GM23338 (cell line): ENCODE measurements at regions not wholly inside any gene's neighbourhood (a gene's known extent, or its start where the extent isn't known, plus 50 kb on each side); places are given as distances from the start of the nearest gene placed in this dataset.

Source experiments
- ATAC-seq: fragments of 200-7000 bp; cut with Tn5 transposase; 3 replicates; pipeline ENCODE4 v1.9.1; 2020
- DNase-seq: peaks from one replicate; pipeline ENCODE4 v3.0.0-alpha.2; 2015; ENCODE audit warnings: low spot score
- H2AFZ ChIP-seq: fragments of 200-600 bp; sonication (generic); 2 replicates; pipeline ENCODE4 v1.8.0; 2016; ENCODE audit warnings: antibody characterized with exemption, mild to moderate bottlenecking, moderate library complexity
- H3F3A ChIP-seq: fragments of 200-600 bp; sonication (generic); replicated peaks from 2 replicates; pipeline ENCODE4 v1.8.0; 2017; ENCODE audit warnings: antibody characterized with exemption, mixed run types, low read depth
- H3K27ac ChIP-seq: fragments of 200-600 bp; sonication (generic); 2 replicates; pipeline ENCODE4 v1.6.1; 2016; ENCODE audit warnings: low read depth
- H3K27me3 ChIP-seq: fragments of 200-600 bp; sonication (generic); 2 replicates; pipeline ENCODE4 v1.8.0; 2016; ENCODE audit warnings: mild to moderate bottlenecking, mixed run types, moderate library complexity; ENCODE audit not compliant: insufficient read depth
- H3K36me3 ChIP-seq: fragments of 200-600 bp; sonication (generic); 2 replicates; pipeline ENCODE4 v1.8.0; 2016; ENCODE audit warnings: mild to moderate bottlenecking; ENCODE audit not compliant: insufficient read depth
- H3K4me1 ChIP-seq: fragments of 200-600 bp; sonication (generic); 2 replicates; pipeline ENCODE4 v1.8.0; 2016; ENCODE audit warnings: mild to moderate bottlenecking, moderate library complexity; ENCODE audit not compliant: insufficient read depth
- H3K4me2 ChIP-seq: fragments of 200-600 bp; sonication (generic); 2 replicates; pipeline ENCODE4 v1.7.1; 2017; ENCODE audit warnings: mixed run types
- H3K4me3 ChIP-seq: fragments of 200-600 bp; sonication (generic); 2 replicates; pipeline ENCODE4 v1.6.1; 2016; ENCODE audit warnings: mixed run types
- H3K79me2 ChIP-seq: fragments of 200-600 bp; sonication (generic); replicated peaks from 2 replicates; pipeline ENCODE4 v1.8.0; 2017; ENCODE audit warnings: mild to moderate bottlenecking; ENCODE audit not compliant: insufficient read depth
- H3K9me2 ChIP-seq: fragments of 200-600 bp; sonication (generic); 2 replicates; pipeline ENCODE4 v1.8.0; 2017; ENCODE audit not compliant: insufficient read depth
- H4K20me1 ChIP-seq: fragments of 200-600 bp; sonication (generic); replicated peaks from 2 replicates; pipeline ENCODE4 v1.8.0; 2017; ENCODE audit warnings: mild to moderate bottlenecking; ENCODE audit not compliant: insufficient read depth
- H3K27ac Mint-ChIP-seq: 2 replicates; pipeline ENCODE4 v1.8.0; 2020; ENCODE audit warnings: inconsistent platforms, mild to moderate bottlenecking, moderate library complexity, mixed read lengths
- H3K27me3 Mint-ChIP-seq: 3 replicates; pipeline ENCODE4 v1.8.0; 2022; ENCODE audit warnings: low read depth, mild to moderate bottlenecking, moderate library complexity, mixed read lengths, inconsistent platforms; ENCODE audit not compliant: insufficient read depth, poor library complexity
- H3K36me3 Mint-ChIP-seq: 3 replicates; pipeline ENCODE4 v1.8.0; 2021; ENCODE audit warnings: low read depth, mild to moderate bottlenecking, inconsistent platforms, moderate library complexity, mixed read lengths
- H3K4me1 Mint-ChIP-seq: 3 replicates; pipeline ENCODE4 v1.8.0; 2020; ENCODE audit warnings: mild to moderate bottlenecking, inconsistent platforms, mixed read lengths
- H3K4me3 Mint-ChIP-seq: 3 replicates; pipeline ENCODE4 v1.8.0; 2021; ENCODE audit warnings: moderate library complexity, mild to moderate bottlenecking, inconsistent platforms, mixed read lengths
- H3K9me3 Mint-ChIP-seq: 3 replicates; pipeline ENCODE4 v1.8.0; 2020; ENCODE audit warnings: moderate library complexity, mild to moderate bottlenecking, inconsistent platforms, mixed read lengths
- CREB1 ChIP-seq: fragments of 250-450 bp; sonication (Bioruptor Pico); IDR thresholded peaks from 2 replicates; pipeline ENCODE4 v1.5.0; 2020; ENCODE audit warnings: low read depth, mild to moderate bottlenecking, moderate library complexity
- CTCF ChIP-seq, 2 experiments: fragments of 200-600 bp in 1 of 2; sonication (generic) in 1 of 2; conservative IDR thresholded peaks; 2 replicates each; pipeline versions ENCODE4 v1.5.1 to v1.6.1; 2016 to 2017; ENCODE audit warnings: antibody characterized with exemption in 2 of 2, low read depth in 2 of 2, mild to moderate bottlenecking in 2 of 2, moderate library complexity in 1 of 2
- ETS1 ChIP-seq: IDR thresholded peaks from 2 replicates; pipeline ENCODE4 v1.6.1; 2016; ENCODE audit warnings: antibody characterized with exemption
- JUNB ChIP-seq: IDR thresholded peaks from one replicate; pipeline ENCODE4 v1.6.1; 2016; ENCODE audit warnings: antibody characterized with exemption; ENCODE audit not compliant: unreplicated experiment
- NANOG ChIP-seq: IDR thresholded peaks from 2 replicates; pipeline ENCODE4 v1.6.1; 2016; ENCODE audit warnings: antibody characterized with exemption, borderline replicate concordance
- ZNF114 ChIP-seq: fragments of 250-450 bp; sonication (Bioruptor Pico); IDR thresholded peaks from 2 replicates; pipeline ENCODE4 v1.5.0; 2020; ENCODE audit warnings: mild to moderate bottlenecking, moderate library complexity
- ZNF462 ChIP-seq: fragments of 250-450 bp; sonication (Bioruptor Pico); IDR thresholded peaks from 2 replicates; pipeline ENCODE4 v1.5.0; 2020; ENCODE audit warnings: mild to moderate bottlenecking, moderate library complexity

- Histone ChIP-seq H4K20me1 (no peaks in the 10 kb centered on the region), H3K27ac (no peak overlapping the region), H3K9me2 (no peaks in the 10 kb centered on the region), H3F3A (peaks cover 5% of the 10 kb centered on the region; the same call in 1 of the 2 replicates), H3K4me2 (no peak overlapping the region), H3K4me3 (no peak overlapping the region), H3K79me2 (no peaks in the 10 kb centered on the region), H3K27me3 (peaks cover 31% of the 10 kb centered on the region), H3K36me3 (no peaks in the 10 kb centered on the region), H2AFZ (no peak overlapping the region), H3K4me1 (peaks cover 11% of the 10 kb centered on the region)
- Mint-ChIP-seq H3K27ac (no peak overlapping the region), H3K9me3 (no peaks in the 10 kb centered on the region), H3K36me3 (no peaks in the 10 kb centered on the region; the same call in 2 of the 3 replicates), H3K27me3 (peaks cover 10% of the 10 kb centered on the region), H3K4me1 (peaks cover 10% of the 10 kb centered on the region), H3K4me3 (peak overlapping the region; percentile 48; the same call in 2 of the 3 replicates)
- TF ChIP-seq JUNB (no peak), ZNF462 (CRISPR knock-in tag) (no peak), NANOG (no peak), ETS1 (no peak), CREB1 (CRISPR knock-in tag) (no peak), ZNF114 (CRISPR knock-in tag) (no peak), CTCF (conservative IDR thresholded peaks at IDR 0.05; ENCODE audit: low read depth in 2 of 2) (no peak)
- DNase-seq = no peak
- ATAC-seq = no peak
Measured at GRCh38 chr2:64748561-64748960, 94.8 kb upstream of the SERTAD2 start.
